ENCODE measurements at regions not wholly inside any gene's neighbourhood (a gene's known extent, or its start where the extent isn't known, plus 50 kb on each side); places are given as distances from the start of the nearest gene placed in this dataset.

DNA sequence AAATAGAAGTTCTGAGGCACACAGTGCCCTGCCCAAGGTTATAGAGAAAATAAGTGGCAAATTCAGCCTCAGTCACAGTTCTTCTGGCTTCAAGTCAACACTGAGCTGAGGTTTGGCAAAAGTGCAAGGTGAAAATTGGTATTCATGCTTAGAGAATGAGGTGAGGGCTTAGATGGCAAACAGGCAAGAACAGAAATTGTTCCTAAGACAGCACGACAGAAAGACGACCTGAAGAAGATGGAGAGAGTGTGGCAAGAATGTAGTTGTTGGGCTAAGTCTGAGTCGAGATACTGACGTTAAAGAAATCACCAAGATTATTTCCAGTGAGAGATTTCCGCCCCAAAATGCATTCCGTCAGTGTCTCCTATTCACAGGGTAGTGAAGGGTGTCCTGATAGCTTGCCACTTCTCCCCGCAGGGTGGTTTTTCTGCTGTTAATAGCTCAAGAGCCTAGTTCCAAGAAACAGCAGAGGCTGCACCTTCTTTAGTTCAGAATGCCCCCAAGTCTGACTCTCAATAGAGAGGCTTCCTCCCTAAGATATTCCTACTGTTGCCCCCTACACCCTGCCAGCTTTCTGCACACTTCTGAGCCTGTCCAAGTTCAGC, 260.8 kb upstream of the AMIGO2 start:
- no peak for TF ChIP-seq POLR2A (IDR thresholded peaks at IDR 0.05; ENCODE audit: low read depth, low read length)
- TF ChIP-seq, protein P1, sequence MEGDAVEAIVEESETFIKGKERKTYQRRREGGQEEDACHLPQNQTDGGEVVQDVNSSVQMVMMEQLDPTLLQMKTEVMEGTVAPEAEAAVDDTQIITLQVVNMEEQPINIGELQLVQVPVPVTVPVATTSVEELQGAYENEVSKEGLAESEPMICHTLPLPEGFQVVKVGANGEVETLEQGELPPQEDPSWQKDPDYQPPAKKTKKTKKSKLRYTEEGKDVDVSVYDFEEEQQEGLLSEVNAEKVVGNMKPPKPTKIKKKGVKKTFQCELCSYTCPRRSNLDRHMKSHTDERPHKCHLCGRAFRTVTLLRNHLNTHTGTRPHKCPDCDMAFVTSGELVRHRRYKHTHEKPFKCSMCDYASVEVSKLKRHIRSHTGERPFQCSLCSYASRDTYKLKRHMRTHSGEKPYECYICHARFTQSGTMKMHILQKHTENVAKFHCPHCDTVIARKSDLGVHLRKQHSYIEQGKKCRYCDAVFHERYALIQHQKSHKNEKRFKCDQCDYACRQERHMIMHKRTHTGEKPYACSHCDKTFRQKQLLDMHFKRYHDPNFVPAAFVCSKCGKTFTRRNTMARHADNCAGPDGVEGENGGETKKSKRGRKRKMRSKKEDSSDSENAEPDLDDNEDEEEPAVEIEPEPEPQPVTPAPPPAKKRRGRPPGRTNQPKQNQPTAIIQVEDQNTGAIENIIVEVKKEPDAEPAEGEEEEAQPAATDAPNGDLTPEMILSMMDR (conservative IDR thresholded peaks at IDR 0.05; ENCODE audit: low read depth, low read length): no peak
- TF ChIP-seq, protein P2, sequence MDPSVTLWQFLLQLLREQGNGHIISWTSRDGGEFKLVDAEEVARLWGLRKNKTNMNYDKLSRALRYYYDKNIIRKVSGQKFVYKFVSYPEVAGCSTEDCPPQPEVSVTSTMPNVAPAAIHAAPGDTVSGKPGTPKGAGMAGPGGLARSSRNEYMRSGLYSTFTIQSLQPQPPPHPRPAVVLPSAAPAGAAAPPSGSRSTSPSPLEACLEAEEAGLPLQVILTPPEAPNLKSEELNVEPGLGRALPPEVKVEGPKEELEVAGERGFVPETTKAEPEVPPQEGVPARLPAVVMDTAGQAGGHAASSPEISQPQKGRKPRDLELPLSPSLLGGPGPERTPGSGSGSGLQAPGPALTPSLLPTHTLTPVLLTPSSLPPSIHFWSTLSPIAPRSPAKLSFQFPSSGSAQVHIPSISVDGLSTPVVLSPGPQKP (IDR thresholded peaks at IDR 0.05; ENCODE audit: borderline replicate concordance, low read depth, low read length): no peak
- TF ChIP-seq SMC3 (IDR thresholded peaks at IDR 0.05; ENCODE audit: low read depth, low read length): no peak
- no peak for TF ChIP-seq RFX5 (IDR thresholded peaks at IDR 0.05; ENCODE audit: low read depth, low read length)
- no peak for TF ChIP-seq RCOR1 (IDR thresholded peaks at IDR 0.05; ENCODE audit: insufficient replicate concordance, low read length)
- no peak for TF ChIP-seq MAFK (IDR thresholded peaks at IDR 0.05; ENCODE audit: low read depth, low read length)
- no peak for TF ChIP-seq CEBPB (IDR thresholded peaks at IDR 0.05; ENCODE audit: low read depth, low read length)
- TF ChIP-seq MXI1 (IDR thresholded peaks at IDR 0.05; ENCODE audit: borderline replicate concordance, low read depth, low read length): no peak
- no peak for TF ChIP-seq FOS (IDR thresholded peaks at IDR 0.05; ENCODE audit: low read depth, low read length)
- no peak for TF ChIP-seq CHD1 (IDR thresholded peaks at IDR 0.05; ENCODE audit: low read depth, low read length)
